Natural killer cell (primary cell): ENCODE measurements at regions not wholly inside any gene's neighbourhood (a gene's known extent, or its start where the extent isn't known, plus 50 kb on each side); places are given as distances from the start of the nearest gene placed in this dataset.
"Not testable (repeated sequence)": the region's sequence is repeated elsewhere in the genome, so short reads cannot be mapped to it uniquely, and the experiment has no call there.

Experiments used
- ATAC-seq, 3 donors: fragments of 150-1000 bp in 2 of 3; fragments of 200-7000 bp in 1 of 3; cut with Tn5 transposase; 1 replicate in 1 of 3; 2 replicates in 2 of 3; pipeline ENCODE4 v1.10.0; 2021; ENCODE audit warnings: mild to moderate bottlenecking in 2 of 3, moderate library complexity in 2 of 3
- DNase-seq, 2 donors: peaks; one replicate each; pipeline versions ENCODE4 v3.0.0 to v3.0.0-alpha.2; 2013 to 2021; ENCODE audit warnings: mixed read lengths in 1 of 2
- H3K27ac ChIP-seq: one replicate; pipeline ENCODE4 v1.5.1; 2013; ENCODE audit warnings: mild to moderate bottlenecking, low read length
- H3K27me3 ChIP-seq: one replicate; pipeline ENCODE4 v1.6.1; 2013; ENCODE audit warnings: low read length; ENCODE audit not compliant: control insufficient read depth, insufficient read depth
- H3K36me3 ChIP-seq: one replicate; pipeline ENCODE4 v1.6.1; 2013; ENCODE audit warnings: low read length; ENCODE audit not compliant: control insufficient read depth, insufficient read depth
- H3K4me1 ChIP-seq: one replicate; pipeline ENCODE4 v1.6.1; 2013; ENCODE audit warnings: low read length; ENCODE audit not compliant: control insufficient read depth, insufficient read depth
- H3K4me3 ChIP-seq: one replicate; pipeline ENCODE4 v1.5.1; 2013; ENCODE audit warnings: low read length
- H3K9me3 ChIP-seq: one replicate; pipeline ENCODE4 v1.6.1; 2013; ENCODE audit warnings: low read length; ENCODE audit not compliant: control insufficient read depth, insufficient read depth
- H3K27ac Mint-ChIP-seq, 2 donors: one replicate each; pipeline ENCODE4 v1.8.0; 2022; ENCODE audit warnings: mild to moderate bottlenecking in 2 of 2, mixed read lengths in 2 of 2, moderate library complexity in 1 of 2
- H3K27me3 Mint-ChIP-seq, 2 donors: one replicate each; pipeline ENCODE4 v1.8.0; 2022; ENCODE audit warnings: low read depth in 2 of 2, mixed read lengths in 2 of 2
- H3K36me3 Mint-ChIP-seq: one replicate; pipeline ENCODE4 v1.8.0; 2022; ENCODE audit warnings: mixed read lengths
- H3K4me1 Mint-ChIP-seq, 2 donors: one replicate each; pipeline ENCODE4 v1.8.0; 2022; ENCODE audit warnings: mixed read lengths in 2 of 2
- H3K4me3 Mint-ChIP-seq: one replicate; pipeline ENCODE4 v1.8.0; 2022; ENCODE audit warnings: mild to moderate bottlenecking, moderate library complexity, mixed read lengths
- H3K9me3 Mint-ChIP-seq, 2 donors: one replicate each; pipeline ENCODE4 v1.8.0; 2022; ENCODE audit warnings: mixed read lengths in 2 of 2
- WGBS: methylation state at CpG from one replicate; pipeline ENCODE4 v1.1.7; 2013; ENCODE audit warnings: missing lambda C conversion rate; ENCODE audit not compliant: insufficient coverage; 5-methylcytosine and 5-hydroxymethylcytosine counted together
- intact Hi-C: fragments of 100-400 bp; cut with micrococcal nuclease; formaldehyde crosslinking; loops from one replicate; pipeline ENCODE4 v1.14.2; 2022
- TF ChIP-seq, protein P1 (sequence below): fragments of 200-600 bp; IDR thresholded peaks from one replicate; pipeline ENCODE4 v1.8.0; 2022; ENCODE audit warnings: antibody characterized with exemption

DNA sequence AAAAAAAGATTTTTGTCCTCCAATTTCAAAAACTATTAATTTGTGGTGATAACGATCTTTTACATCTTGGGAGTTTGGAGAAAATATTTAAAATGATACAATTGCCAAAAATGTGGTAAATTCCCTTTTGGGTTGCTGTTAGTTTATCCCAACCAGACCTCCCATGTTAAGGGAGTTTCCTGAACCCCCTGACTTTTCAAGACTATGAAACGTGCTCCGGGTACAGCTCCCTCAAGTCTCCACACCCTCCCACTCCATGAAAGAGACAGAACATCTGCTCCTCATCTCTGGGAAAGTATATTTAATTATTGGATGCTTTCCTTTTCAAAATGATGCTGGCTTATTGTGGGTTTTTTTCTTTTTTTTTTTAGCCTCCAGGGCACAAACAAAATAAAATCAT, 534.6 kb upstream of the NRP1 start:
- DNase-seq (no peak), ATAC-seq (no peak)
- no CpG with 5 or more reads among the region's 3 CpGs for WGBS
- TF ChIP-seq, protein P1, sequence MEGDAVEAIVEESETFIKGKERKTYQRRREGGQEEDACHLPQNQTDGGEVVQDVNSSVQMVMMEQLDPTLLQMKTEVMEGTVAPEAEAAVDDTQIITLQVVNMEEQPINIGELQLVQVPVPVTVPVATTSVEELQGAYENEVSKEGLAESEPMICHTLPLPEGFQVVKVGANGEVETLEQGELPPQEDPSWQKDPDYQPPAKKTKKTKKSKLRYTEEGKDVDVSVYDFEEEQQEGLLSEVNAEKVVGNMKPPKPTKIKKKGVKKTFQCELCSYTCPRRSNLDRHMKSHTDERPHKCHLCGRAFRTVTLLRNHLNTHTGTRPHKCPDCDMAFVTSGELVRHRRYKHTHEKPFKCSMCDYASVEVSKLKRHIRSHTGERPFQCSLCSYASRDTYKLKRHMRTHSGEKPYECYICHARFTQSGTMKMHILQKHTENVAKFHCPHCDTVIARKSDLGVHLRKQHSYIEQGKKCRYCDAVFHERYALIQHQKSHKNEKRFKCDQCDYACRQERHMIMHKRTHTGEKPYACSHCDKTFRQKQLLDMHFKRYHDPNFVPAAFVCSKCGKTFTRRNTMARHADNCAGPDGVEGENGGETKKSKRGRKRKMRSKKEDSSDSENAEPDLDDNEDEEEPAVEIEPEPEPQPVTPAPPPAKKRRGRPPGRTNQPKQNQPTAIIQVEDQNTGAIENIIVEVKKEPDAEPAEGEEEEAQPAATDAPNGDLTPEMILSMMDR: no peak
- Mint-ChIP-seq H3K9me3 (no peaks in the 10 kb centered on the region), H3K27me3 (peaks cover 30 to 76% of the 10 kb centered on the region in 2 donors), H3K27ac (no peak overlapping the region), H3K36me3 (no peaks in the 10 kb centered on the region), H3K4me3 (no peak overlapping the region), H3K4me1 (peaks cover 12 to 18% of the 10 kb centered on the region in 2 donors)
- H3K4me1 ChIP-seq: peaks cover 6% of the 10 kb centered on the region
- peaks cover 10% of the 10 kb centered on the region for H3K27me3 ChIP-seq
- intact Hi-C loops: no loop called here
- H3K36me3 ChIP-seq: no peaks in the 10 kb centered on the region
- H3K27ac ChIP-seq: no peak overlapping the region
- no peaks in the 10 kb centered on the region for H3K9me3 ChIP-seq
- H3K4me3 ChIP-seq: no peak overlapping the region

- H3K36me3 ChIP-seq, H3K27ac Mint-ChIP-seq, H3K27ac ChIP-seq, H3K4me3 Mint-ChIP-seq, H3K9me3 Mint-ChIP-seq, H3K9me3 ChIP-seq, H3K36me3 Mint-ChIP-seq, ATAC-seq, intact Hi-C loops, H3K4me3 ChIP-seq, H3K4me1 ChIP-seq, H3K27me3 ChIP-seq, DNase-seq: not testable (repeated sequence)
- H3K4me1 Mint-ChIP-seq: peaks cover 12 to 18% of the 10 kb centered on the region in 2 donors
- H3K27me3 Mint-ChIP-seq: peaks cover 26 to 74% of the 10 kb centered on the region in 2 donors
- 91% methylated on average over 8 of the region's 8 CpGs for WGBS
Measured at GRCh38 chr10:33867199-33867789, 532.8 kb upstream of the NRP1 start.

DNA sequence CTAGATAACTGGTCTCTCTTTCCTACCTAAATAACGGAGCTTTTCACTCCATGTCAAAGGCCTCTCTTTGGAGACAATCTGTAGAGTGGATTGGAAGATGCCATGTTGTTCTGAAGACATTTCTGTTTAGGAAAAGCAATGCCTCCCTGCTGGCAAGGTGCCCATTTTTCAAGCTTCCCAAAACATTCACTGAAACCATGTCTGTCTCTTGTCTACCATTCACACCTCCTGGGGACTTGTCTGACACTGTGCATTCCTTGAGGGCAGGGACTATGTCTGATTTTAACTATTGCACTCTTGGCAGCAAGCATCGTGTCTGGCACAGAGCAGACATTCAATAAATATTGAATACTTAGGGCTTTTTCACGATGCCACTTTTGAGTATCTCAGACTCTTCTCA, 528.9 kb upstream of the NRP1 start:
- H3K27ac Mint-ChIP-seq: no peak overlapping the region
- H3K4me3 Mint-ChIP-seq: no peak overlapping the region
- Histone ChIP-seq H3K4me3 (no peak overlapping the region), H3K9me3 (no peaks in the 10 kb centered on the region), H3K27ac (no peak overlapping the region), H3K27me3 (no peaks in the 10 kb centered on the region), H3K36me3 (no peaks in the 10 kb centered on the region), H3K4me1 (no peaks in the 10 kb centered on the region)
- WGBS: 93% methylated on average over 2 of the region's 3 CpGs
- no peak for ATAC-seq
- intact Hi-C loops: no loop called here
- peaks cover 11 to 57% of the 10 kb centered on the region in 2 donors for H3K27me3 Mint-ChIP-seq
- H3K9me3 Mint-ChIP-seq: no peaks in the 10 kb centered on the region
- no peaks in the 10 kb centered on the region for H3K4me1 Mint-ChIP-seq
- TF ChIP-seq, protein P1: no peak
- no peak for DNase-seq
- no peaks in the 10 kb centered on the region for H3K36me3 Mint-ChIP-seq

DNA sequence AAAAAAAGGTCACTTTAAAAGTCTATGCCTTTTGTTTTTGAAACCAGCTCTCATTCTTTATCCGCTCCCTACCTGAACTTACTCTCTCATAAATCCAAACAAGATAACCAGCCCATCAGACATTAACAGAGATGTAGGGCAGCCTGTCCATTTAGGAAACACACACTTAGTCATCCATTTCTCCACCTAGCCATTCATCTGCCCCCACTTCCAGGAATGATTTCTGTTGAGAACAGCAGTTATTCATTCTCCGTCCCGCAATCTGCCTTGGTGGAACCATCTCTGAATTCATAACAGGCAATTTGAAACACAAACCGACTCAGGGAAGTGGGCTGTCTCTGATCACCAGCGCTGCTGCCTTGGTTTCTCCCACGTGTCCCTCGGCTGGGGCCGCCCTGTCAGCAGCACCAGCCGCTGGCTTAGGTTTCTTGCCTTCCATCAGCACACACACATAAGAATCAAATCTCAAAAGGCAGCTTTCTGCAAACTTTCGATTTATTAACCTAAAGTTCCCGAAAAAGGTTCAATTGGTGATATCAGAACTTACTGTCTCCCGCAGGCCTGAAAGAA, 528.2 kb upstream of the NRP1 start:
- Histone ChIP-seq H3K4me1 (no peaks in the 10 kb centered on the region), H3K36me3 (no peaks in the 10 kb centered on the region), H3K4me3 (no peak overlapping the region), H3K9me3 (no peaks in the 10 kb centered on the region), H3K27ac (no peak overlapping the region), H3K27me3 (no peaks in the 10 kb centered on the region)
- Mint-ChIP-seq H3K27me3 (peaks cover 11 to 50% of the 10 kb centered on the region in 2 donors), H3K4me1 (no peaks in the 10 kb centered on the region), H3K9me3 (no peaks in the 10 kb centered on the region), H3K36me3 (no peaks in the 10 kb centered on the region), H3K4me3 (no peak overlapping the region), H3K27ac (no peak overlapping the region)
- DNase-seq: no peak
- no peak for ATAC-seq
- TF ChIP-seq, protein P1: no peak
- intact Hi-C loops: no loop called here
- 85% methylated on average over 12 of the region's 12 CpGs for WGBS
